ENCODE measurements at regions not wholly inside any gene's neighbourhood (a gene's known extent, or its start where the extent isn't known, plus 50 kb on each side); places are given as distances from the start of the nearest gene placed in this dataset.

DNA sequence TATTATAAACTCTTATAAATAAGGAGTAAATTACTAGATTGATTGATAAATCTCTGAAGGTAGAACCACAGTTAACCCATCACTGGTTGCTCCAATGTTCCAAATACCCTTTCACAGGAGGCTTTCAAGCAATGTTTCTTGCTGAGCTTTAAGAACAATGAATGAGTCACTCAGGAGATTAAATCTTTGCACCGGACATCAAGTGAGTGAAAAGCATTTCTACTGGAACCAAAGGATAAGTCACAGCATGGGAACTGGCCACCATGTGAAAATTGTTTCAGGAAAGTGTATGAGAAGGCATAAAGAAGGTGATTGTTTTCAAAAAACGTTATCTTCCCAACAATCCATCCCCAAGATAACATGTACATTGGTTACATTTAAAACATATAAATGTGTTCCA, 90.6 kb downstream of the CNTN3 start:
- Mint-ChIP-seq H3K27me3 (ENCODE audit: low read depth) (no peaks in the 10 kb centered on the region), H3K4me3 (no peak overlapping the region)
- H3K9me3 ChIP-seq (ENCODE audit: control insufficient read depth, low read depth, low read length), result no peaks in the 10 kb centered on the region

More for the DNA sequence above, 90.6 kb downstream of the CNTN3 start:
- Histone ChIP-seq H3K4me2 (ENCODE audit: insufficient read depth, insufficient read length, low read length) (no peak overlapping the region), H3K18ac (ENCODE audit: insufficient read length, low read depth, low read length) (no peak overlapping the region), H4K5ac (ENCODE audit: insufficient read length, low read depth, low read length) (no peak overlapping the region), H2BK120ac (ENCODE audit: low read depth, low read length, poor library complexity, severe bottlenecking) (no peak overlapping the region), H3K9ac (ENCODE audit: extremely low read depth, insufficient read length, low read length) (no peak overlapping the region), H3K79me2 (ENCODE audit: insufficient read depth, low read length) (no peaks in the 10 kb centered on the region), H3K27ac (ENCODE audit: insufficient read length, low read depth, low read length) (no peak overlapping the region), H3K14ac (ENCODE audit: insufficient read depth, low read length) (no peak overlapping the region), H3K56ac (ENCODE audit: insufficient read length, low read depth, low read length) (no peak overlapping the region), H3T11ph (ENCODE audit: low read length) (no peak overlapping the region), H4K20me1 (ENCODE audit: control insufficient read depth, insufficient read depth, insufficient read length) (no peaks in the 10 kb centered on the region), H4K8ac (replicated peaks; ENCODE audit: insufficient read length, low read depth, low read length) (no peak overlapping the region), H4K91ac (ENCODE audit: insufficient read length, low read depth, low read length) (no peak overlapping the region), H3K4ac (ENCODE audit: low read depth, low read length) (no peak overlapping the region), H2BK5ac (ENCODE audit: insufficient read length, low read length) (no peak overlapping the region), H2AK5ac (ENCODE audit: insufficient read length, low read length) (no peak overlapping the region), H2AFZ (ENCODE audit: low read length) (no peak overlapping the region), H2BK15ac (ENCODE audit: low read depth, low read length) (no peak overlapping the region), H3K79me1 (ENCODE audit: insufficient read depth, low read depth, low read length, poor library complexity, severe bottlenecking) (no peaks in the 10 kb centered on the region), H3K27me3 (ENCODE audit: insufficient read depth, low read length) (no peaks in the 10 kb centered on the region), H3K4me1 (ENCODE audit: insufficient read depth, low read length) (no peaks in the 10 kb centered on the region), H3K23me2 (ENCODE audit: insufficient read length, low read depth, low read length, poor library complexity, severe bottlenecking) (no peaks in the 10 kb centered on the region), H2BK20ac (ENCODE audit: low read depth, low read length, poor library complexity, severe bottlenecking) (no peak overlapping the region), H3K23ac (ENCODE audit: insufficient read length, low read depth, low read length) (no peak overlapping the region), H2BK12ac (ENCODE audit: insufficient read length, low read depth, low read length) (no peak overlapping the region)
- H3K36me3 Mint-ChIP-seq (ENCODE audit: insufficient read depth in 1 of 3, low read depth in 3 of 3), result no peaks in the 10 kb centered on the region
- no peaks in the 10 kb centered on the region for H3K4me1 Mint-ChIP-seq
- no peak for DNase-seq
- no peak overlapping the region for H3K27ac Mint-ChIP-seq
- no CpG with 5 or more reads among the region's 2 CpGs for WGBS (ENCODE audit: extremely low coverage, insufficient read length, low lambda C conversion rate)
- TF ChIP-seq, protein P1, sequence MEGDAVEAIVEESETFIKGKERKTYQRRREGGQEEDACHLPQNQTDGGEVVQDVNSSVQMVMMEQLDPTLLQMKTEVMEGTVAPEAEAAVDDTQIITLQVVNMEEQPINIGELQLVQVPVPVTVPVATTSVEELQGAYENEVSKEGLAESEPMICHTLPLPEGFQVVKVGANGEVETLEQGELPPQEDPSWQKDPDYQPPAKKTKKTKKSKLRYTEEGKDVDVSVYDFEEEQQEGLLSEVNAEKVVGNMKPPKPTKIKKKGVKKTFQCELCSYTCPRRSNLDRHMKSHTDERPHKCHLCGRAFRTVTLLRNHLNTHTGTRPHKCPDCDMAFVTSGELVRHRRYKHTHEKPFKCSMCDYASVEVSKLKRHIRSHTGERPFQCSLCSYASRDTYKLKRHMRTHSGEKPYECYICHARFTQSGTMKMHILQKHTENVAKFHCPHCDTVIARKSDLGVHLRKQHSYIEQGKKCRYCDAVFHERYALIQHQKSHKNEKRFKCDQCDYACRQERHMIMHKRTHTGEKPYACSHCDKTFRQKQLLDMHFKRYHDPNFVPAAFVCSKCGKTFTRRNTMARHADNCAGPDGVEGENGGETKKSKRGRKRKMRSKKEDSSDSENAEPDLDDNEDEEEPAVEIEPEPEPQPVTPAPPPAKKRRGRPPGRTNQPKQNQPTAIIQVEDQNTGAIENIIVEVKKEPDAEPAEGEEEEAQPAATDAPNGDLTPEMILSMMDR (conservative IDR thresholded peaks at IDR 0.05), result no peak
- H3K9me3 Mint-ChIP-seq, result no peaks in the 10 kb centered on the region

All from H9 (cell line).